GM23338 (cell line): ENCODE measurements at regions not wholly inside any gene's neighbourhood (a gene's known extent, or its start where the extent isn't known, plus 50 kb on each side); places are given as distances from the start of the nearest gene placed in this dataset.

ENCODE experiments used
- ATAC-seq: fragments of 200-7000 bp; cut with Tn5 transposase; 3 replicates; pipeline ENCODE4 v1.9.1; 2020
- DNase-seq: peaks from one replicate; pipeline ENCODE4 v3.0.0-alpha.2; 2015; ENCODE audit warnings: low spot score
- H2AFZ ChIP-seq: fragments of 200-600 bp; sonication (generic); 2 replicates; pipeline ENCODE4 v1.8.0; 2016; ENCODE audit warnings: antibody characterized with exemption, mild to moderate bottlenecking, moderate library complexity
- H3F3A ChIP-seq: fragments of 200-600 bp; sonication (generic); replicated peaks from 2 replicates; pipeline ENCODE4 v1.8.0; 2017; ENCODE audit warnings: antibody characterized with exemption, mixed run types, low read depth
- H3K27ac ChIP-seq: fragments of 200-600 bp; sonication (generic); 2 replicates; pipeline ENCODE4 v1.6.1; 2016; ENCODE audit warnings: low read depth
- H3K27me3 ChIP-seq: fragments of 200-600 bp; sonication (generic); 2 replicates; pipeline ENCODE4 v1.8.0; 2016; ENCODE audit warnings: mild to moderate bottlenecking, mixed run types, moderate library complexity; ENCODE audit not compliant: insufficient read depth
- H3K36me3 ChIP-seq: fragments of 200-600 bp; sonication (generic); 2 replicates; pipeline ENCODE4 v1.8.0; 2016; ENCODE audit warnings: mild to moderate bottlenecking; ENCODE audit not compliant: insufficient read depth
- H3K4me1 ChIP-seq: fragments of 200-600 bp; sonication (generic); 2 replicates; pipeline ENCODE4 v1.8.0; 2016; ENCODE audit warnings: mild to moderate bottlenecking, moderate library complexity; ENCODE audit not compliant: insufficient read depth
- H3K4me2 ChIP-seq: fragments of 200-600 bp; sonication (generic); 2 replicates; pipeline ENCODE4 v1.7.1; 2017; ENCODE audit warnings: mixed run types
- H3K4me3 ChIP-seq: fragments of 200-600 bp; sonication (generic); 2 replicates; pipeline ENCODE4 v1.6.1; 2016; ENCODE audit warnings: mixed run types
- H3K79me2 ChIP-seq: fragments of 200-600 bp; sonication (generic); replicated peaks from 2 replicates; pipeline ENCODE4 v1.8.0; 2017; ENCODE audit warnings: mild to moderate bottlenecking; ENCODE audit not compliant: insufficient read depth
- H3K9me2 ChIP-seq: fragments of 200-600 bp; sonication (generic); 2 replicates; pipeline ENCODE4 v1.8.0; 2017; ENCODE audit not compliant: insufficient read depth
- H4K20me1 ChIP-seq: fragments of 200-600 bp; sonication (generic); replicated peaks from 2 replicates; pipeline ENCODE4 v1.8.0; 2017; ENCODE audit warnings: mild to moderate bottlenecking; ENCODE audit not compliant: insufficient read depth
- H3K27ac Mint-ChIP-seq: 2 replicates; pipeline ENCODE4 v1.8.0; 2020; ENCODE audit warnings: inconsistent platforms, mild to moderate bottlenecking, moderate library complexity, mixed read lengths
- H3K27me3 Mint-ChIP-seq: 3 replicates; pipeline ENCODE4 v1.8.0; 2022; ENCODE audit warnings: low read depth, mild to moderate bottlenecking, moderate library complexity, mixed read lengths, inconsistent platforms; ENCODE audit not compliant: insufficient read depth, poor library complexity
- H3K36me3 Mint-ChIP-seq: 3 replicates; pipeline ENCODE4 v1.8.0; 2021; ENCODE audit warnings: low read depth, mild to moderate bottlenecking, inconsistent platforms, moderate library complexity, mixed read lengths
- H3K4me1 Mint-ChIP-seq: 3 replicates; pipeline ENCODE4 v1.8.0; 2020; ENCODE audit warnings: mild to moderate bottlenecking, inconsistent platforms, mixed read lengths
- H3K4me3 Mint-ChIP-seq: 3 replicates; pipeline ENCODE4 v1.8.0; 2021; ENCODE audit warnings: moderate library complexity, mild to moderate bottlenecking, inconsistent platforms, mixed read lengths
- H3K9me3 Mint-ChIP-seq: 3 replicates; pipeline ENCODE4 v1.8.0; 2020; ENCODE audit warnings: moderate library complexity, mild to moderate bottlenecking, inconsistent platforms, mixed read lengths
- CREB1 ChIP-seq: fragments of 250-450 bp; sonication (Bioruptor Pico); IDR thresholded peaks from 2 replicates; pipeline ENCODE4 v1.5.0; 2020; ENCODE audit warnings: low read depth, mild to moderate bottlenecking, moderate library complexity
- CTCF ChIP-seq, 2 experiments: fragments of 200-600 bp in 1 of 2; sonication (generic) in 1 of 2; conservative IDR thresholded peaks; 2 replicates each; pipeline versions ENCODE4 v1.5.1 to v1.6.1; 2016 to 2017; ENCODE audit warnings: antibody characterized with exemption in 2 of 2, low read depth in 2 of 2, mild to moderate bottlenecking in 2 of 2, moderate library complexity in 1 of 2
- ETS1 ChIP-seq: IDR thresholded peaks from 2 replicates; pipeline ENCODE4 v1.6.1; 2016; ENCODE audit warnings: antibody characterized with exemption
- EZH2 ChIP-seq: fragments of 200-600 bp; sonication (generic); IDR thresholded peaks from one replicate; pipeline ENCODE4 v1.8.0; 2017; ENCODE audit warnings: antibody characterized with exemption, mild to moderate bottlenecking, low read depth; ENCODE audit not compliant: unreplicated experiment
- EZH2phosphoT487 ChIP-seq: fragments of 200-600 bp; sonication (generic); IDR thresholded peaks from one replicate; pipeline ENCODE4 v1.8.1; 2018; ENCODE audit warnings: antibody characterized with exemption; ENCODE audit not compliant: unreplicated experiment
- JUNB ChIP-seq: IDR thresholded peaks from one replicate; pipeline ENCODE4 v1.6.1; 2016; ENCODE audit warnings: antibody characterized with exemption; ENCODE audit not compliant: unreplicated experiment
- NANOG ChIP-seq: IDR thresholded peaks from 2 replicates; pipeline ENCODE4 v1.6.1; 2016; ENCODE audit warnings: antibody characterized with exemption, borderline replicate concordance
- POLR2AphosphoS5 ChIP-seq: IDR thresholded peaks from 2 replicates; pipeline ENCODE4 v1.6.1; 2016; ENCODE audit warnings: antibody characterized with exemption, low read depth
- REST ChIP-seq: IDR thresholded peaks from one replicate; pipeline ENCODE4 v1.6.1; 2018; ENCODE audit warnings: antibody characterized with exemption; ENCODE audit not compliant: unreplicated experiment
- STAT1 ChIP-seq: IDR thresholded peaks from one replicate; pipeline ENCODE4 v1.6.1; 2016; ENCODE audit warnings: antibody characterized with exemption; ENCODE audit not compliant: unreplicated experiment
- ZNF114 ChIP-seq: fragments of 250-450 bp; sonication (Bioruptor Pico); IDR thresholded peaks from 2 replicates; pipeline ENCODE4 v1.5.0; 2020; ENCODE audit warnings: mild to moderate bottlenecking, moderate library complexity
- ZNF331 ChIP-seq: fragments of 250-450 bp; sonication (Bioruptor Pico); IDR thresholded peaks from 2 replicates; pipeline ENCODE4 v1.5.0; 2020; ENCODE audit warnings: low read depth, mild to moderate bottlenecking, moderate library complexity
- ZNF462 ChIP-seq: fragments of 250-450 bp; sonication (Bioruptor Pico); IDR thresholded peaks from 2 replicates; pipeline ENCODE4 v1.5.0; 2020; ENCODE audit warnings: mild to moderate bottlenecking, moderate library complexity

- Histone ChIP-seq H3K9me2 (no peaks in the 10 kb centered on the region), H3K4me3 (no peak overlapping the region), H3K4me2 (no peak overlapping the region), H3K79me2 (no peaks in the 10 kb centered on the region), H3K27ac (no peak overlapping the region), H3F3A (no peaks in the 10 kb centered on the region), H2AFZ (no peak overlapping the region), H3K4me1 (no peaks in the 10 kb centered on the region), H3K27me3 (no peaks in the 10 kb centered on the region), H3K36me3 (no peaks in the 10 kb centered on the region), H4K20me1 (no peaks in the 10 kb centered on the region)
- H3K27ac Mint-ChIP-seq: no peak overlapping the region
- H3K27me3 Mint-ChIP-seq: no peaks in the 10 kb centered on the region
- ATAC-seq: no peak
- H3K4me1 Mint-ChIP-seq: no peaks in the 10 kb centered on the region
- peaks cover 5% of the 10 kb centered on the region; the same call in 2 of the 3 replicates for H3K9me3 Mint-ChIP-seq
- DNase-seq: no peak
- no peak overlapping the region for H3K4me3 Mint-ChIP-seq
- TF ChIP-seq ETS1: no peak
- TF ChIP-seq POLR2AphosphoS5: no peak
- TF ChIP-seq EZH2phosphoT487: no peak
- TF ChIP-seq CREB1 (CRISPR knock-in tag): no peak
- TF ChIP-seq ZNF462 (CRISPR knock-in tag): no peak
- no peak for TF ChIP-seq REST
- no peak for TF ChIP-seq STAT1
- no peak for TF ChIP-seq EZH2
- TF ChIP-seq ZNF114: no peak
- no peak for TF ChIP-seq CTCF (conservative IDR thresholded peaks at IDR 0.05; ENCODE audit: low read depth in 2 of 2)
- TF ChIP-seq JUNB: no peak
- TF ChIP-seq NANOG: no peak
- TF ChIP-seq ZNF331 (CRISPR knock-in tag): no peak
- H3K36me3 Mint-ChIP-seq: no peaks in the 10 kb centered on the region
These were observed 205.0 kb upstream of the MME start for GRCh38 chr3:154875142-154875541.
